ENCODE measurements at regions not wholly inside any gene's neighbourhood (a gene's known extent, or its start where the extent isn't known, plus 50 kb on each side); places are given as distances from the start of the nearest gene placed in this dataset.

DNA sequence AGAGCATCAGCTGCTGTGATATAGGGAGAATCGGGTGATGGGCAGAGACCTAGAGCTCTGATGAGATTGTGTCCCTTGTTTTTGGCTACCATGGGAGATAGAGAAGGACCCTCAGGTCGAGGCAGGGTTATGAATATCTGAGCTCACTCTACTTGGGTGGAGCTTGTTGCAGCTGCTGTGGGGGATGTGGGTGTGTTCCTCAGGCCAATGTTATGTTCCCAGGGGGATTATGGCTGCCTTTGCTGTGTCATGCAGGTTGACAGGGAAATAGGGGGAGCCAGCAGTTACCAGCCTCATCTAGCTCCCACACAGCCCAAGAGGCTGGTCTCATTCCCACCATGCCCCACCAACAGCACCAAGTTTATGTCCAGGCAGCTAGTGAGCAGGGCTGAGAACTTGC lies 131.5 kb downstream of the TRIM42 start:
- H2AFZ ChIP-seq (ENCODE audit: low read length), result no peak overlapping the region
- no peaks in the 10 kb centered on the region for H4K20me1 ChIP-seq (ENCODE audit: insufficient read depth, low read length)
- TF ChIP-seq TGIF2 (CRISPR knock-in tag; IDR thresholded peaks at IDR 0.05) (no peak), ZNF569 (CRISPR knock-in tag; IDR thresholded peaks at IDR 0.05; ENCODE audit: borderline replicate concordance) (no peak), ZNF101 (CRISPR knock-in tag; IDR thresholded peaks at IDR 0.05; ENCODE audit: borderline replicate concordance, low read depth) (no peak), EZH2 (conservative IDR thresholded peaks at IDR 0.05; ENCODE audit: low read depth, low read length) (no peak), DNMT3B (CRISPR knock-in tag; conservative IDR thresholded peaks at IDR 0.05) (no peak), NFRKB (IDR thresholded peaks at IDR 0.05) (no peak), ZNF230 (CRISPR knock-in tag; IDR thresholded peaks at IDR 0.05) (no peak), ZNF841 (CRISPR knock-in tag; IDR thresholded peaks at IDR 0.05; ENCODE audit: borderline replicate concordance) (no peak), NR2F1 (CRISPR knock-in tag; IDR thresholded peaks at IDR 0.05) (no peak), XBP1 (CRISPR knock-in tag; IDR thresholded peaks at IDR 0.05) (no peak), MED8 (CRISPR knock-in tag; IDR thresholded peaks at IDR 0.05; ENCODE audit: insufficient replicate concordance) (no peak), ZNF558 (CRISPR knock-in tag; IDR thresholded peaks at IDR 0.05; ENCODE audit: borderline replicate concordance) (no peak), PCBP2 (optimal IDR thresholded peaks at IDR 0.05; ENCODE audit: low read depth, low read length, poor library complexity, severe bottlenecking) (no peak), BHLHE40 (IDR thresholded peaks at IDR 0.05; ENCODE audit: low read length) (no peak)
- TF ChIP-seq, protein P1, sequence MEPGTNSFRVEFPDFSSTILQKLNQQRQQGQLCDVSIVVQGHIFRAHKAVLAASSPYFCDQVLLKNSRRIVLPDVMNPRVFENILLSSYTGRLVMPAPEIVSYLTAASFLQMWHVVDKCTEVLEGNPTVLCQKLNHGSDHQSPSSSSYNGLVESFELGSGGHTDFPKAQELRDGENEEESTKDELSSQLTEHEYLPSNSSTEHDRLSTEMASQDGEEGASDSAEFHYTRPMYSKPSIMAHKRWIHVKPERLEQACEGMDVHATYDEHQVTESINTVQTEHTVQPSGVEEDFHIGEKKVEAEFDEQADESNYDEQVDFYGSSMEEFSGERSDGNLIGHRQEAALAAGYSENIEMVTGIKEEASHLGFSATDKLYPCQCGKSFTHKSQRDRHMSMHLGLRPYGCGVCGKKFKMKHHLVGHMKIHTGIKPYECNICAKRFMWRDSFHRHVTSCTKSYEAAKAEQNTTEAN (CRISPR knock-in tag; conservative IDR thresholded peaks at IDR 0.05), result no peak
- TF ChIP-seq, protein P2, sequence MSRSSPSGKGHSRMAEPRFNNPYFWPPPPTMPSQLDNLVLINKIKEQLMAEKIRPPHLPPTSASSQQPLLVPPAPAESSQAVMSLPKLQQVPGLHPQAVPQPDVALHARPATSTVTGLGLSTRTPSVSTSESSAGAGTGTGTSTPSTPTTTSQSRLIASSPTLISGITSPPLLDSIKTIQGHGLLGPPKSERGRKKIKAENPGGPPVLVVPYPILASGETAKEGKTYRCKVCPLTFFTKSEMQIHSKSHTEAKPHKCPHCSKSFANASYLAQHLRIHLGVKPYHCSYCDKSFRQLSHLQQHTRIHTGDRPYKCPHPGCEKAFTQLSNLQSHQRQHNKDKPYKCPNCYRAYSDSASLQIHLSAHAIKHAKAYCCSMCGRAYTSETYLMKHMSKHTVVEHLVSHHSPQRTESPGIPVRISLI (CRISPR knock-in tag; IDR thresholded peaks at IDR 0.05; ENCODE audit: borderline replicate concordance), result no peak
- TF ChIP-seq, protein P3, sequence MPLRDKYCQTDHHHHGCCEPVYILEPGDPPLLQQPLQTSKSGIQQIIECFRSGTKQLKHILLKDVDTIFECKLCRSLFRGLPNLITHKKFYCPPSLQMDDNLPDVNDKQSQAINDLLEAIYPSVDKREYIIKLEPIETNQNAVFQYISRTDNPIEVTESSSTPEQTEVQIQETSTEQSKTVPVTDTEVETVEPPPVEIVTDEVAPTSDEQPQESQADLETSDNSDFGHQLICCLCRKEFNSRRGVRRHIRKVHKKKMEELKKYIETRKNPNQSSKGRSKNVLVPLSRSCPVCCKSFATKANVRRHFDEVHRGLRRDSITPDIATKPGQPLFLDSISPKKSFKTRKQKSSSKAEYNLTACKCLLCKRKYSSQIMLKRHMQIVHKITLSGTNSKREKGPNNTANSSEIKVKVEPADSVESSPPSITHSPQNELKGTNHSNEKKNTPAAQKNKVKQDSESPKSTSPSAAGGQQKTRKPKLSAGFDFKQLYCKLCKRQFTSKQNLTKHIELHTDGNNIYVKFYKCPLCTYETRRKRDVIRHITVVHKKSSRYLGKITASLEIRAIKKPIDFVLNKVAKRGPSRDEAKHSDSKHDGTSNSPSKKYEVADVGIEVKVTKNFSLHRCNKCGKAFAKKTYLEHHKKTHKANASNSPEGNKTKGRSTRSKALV (CRISPR knock-in tag; IDR thresholded peaks at IDR 0.05), result no peak
- H3K36me3 ChIP-seq (replicated peaks in 1 of 2; ENCODE audit: control insufficient read depth in 1 of 2, insufficient read depth in 2 of 2, low read length in 2 of 2), result no peaks in the 10 kb centered on the region
- ATAC-seq, result no peak
- H3K4me1 ChIP-seq (ENCODE audit: insufficient read depth, low read length), result no peaks in the 10 kb centered on the region
- ChIA-PET POLR2A (no interaction called here), CTCF (ENCODE audit: low intra/inter-chr PET ratio, low total read pairs) (no interaction called here)
- no peak overlapping the region for H3K4me3 ChIP-seq (replicated peaks in 1 of 3; ENCODE audit: insufficient read depth in 1 of 3, low read depth in 2 of 3, low read length in 3 of 3)
- H3K79me2 ChIP-seq (ENCODE audit: insufficient read depth, low read length), result no peaks in the 10 kb centered on the region
- H3K27me3 ChIP-seq (ENCODE audit: control insufficient read depth in 1 of 2, insufficient read depth in 2 of 2, low read length in 2 of 2), result no peaks in the 10 kb centered on the region
- H3K4me2 ChIP-seq (ENCODE audit: low read depth, low read length), result no peak overlapping the region
- intact Hi-C loops (cut with micrococcal nuclease; ENCODE audit: unreplicated experiment), result no loop called here
- no peak for DNase-seq (ENCODE audit: low spot score)
- 36% methylated on average over 2 of the region's 2 CpGs for WGBS (ENCODE audit: low lambda C conversion rate)
- peaks cover 4% of the 10 kb centered on the region; the same call in 1 of the 2 replicates for H3K9me3 ChIP-seq (ENCODE audit: low read length)
- BruUV-seq (replicated peaks), result no TSS peak
- FAIRE-seq, result no peak
- no peak overlapping the region for H3K9ac ChIP-seq (ENCODE audit: insufficient read depth, low read depth, low read length)
- in situ Hi-C loops (cut with HindIII; ENCODE audit: extremely low pct_ligation_motif_present, low pct_unique_long_range_greater_than_20kb), result no loop called here
- H3K27ac ChIP-seq (ENCODE audit: extremely low read length, insufficient read depth, low read length), result no peak overlapping the region
